HCT116 (cell line): ENCODE measurements at regions not wholly inside any gene's neighbourhood (a gene's known extent, or its start where the extent isn't known, plus 50 kb on each side); places are given as distances from the start of the nearest gene placed in this dataset.

ENCODE experiments used
- ATAC-seq: fragments of 200-7000 bp; cut with Tn5 transposase; 2 replicates; pipeline ENCODE4 v1.9.1; 2020; ENCODE audit warnings: mild to moderate bottlenecking, moderate library complexity
- BruUV-seq: library from RNA; stranded (reverse); fragments of 400-500 nt; replicated peaks from 2 replicates; lab custom pipeline; 2021; lab: Mats Ljungman, UMichigan
- CTCF ChIA-PET: fragments of 300-600 bp; sonication (Branson Sonifier 250); formaldehyde crosslinking; loops from one replicate; lab custom pipeline; 2021; ENCODE audit warnings: antibody characterized with exemption; lab: Charles Lee
- POLR2A ChIA-PET: fragments of 300-600, 350-600 bp; sonication (Branson Sonifier 250); formaldehyde crosslinking; loops from one replicate; lab custom pipeline; 2021; ENCODE audit warnings: antibody characterized with exemption; lab: Charles Lee
- RAD21 ChIA-PET, 2 experiments: fragments of 300-600 bp; sonication (Branson Sonifier 250); formaldehyde crosslinking; loops; one replicate each; lab custom pipeline; 2023; ENCODE audit warnings: low total read pairs in 2 of 2; ENCODE audit not compliant: uncharacterized antibody in 2 of 2, unreplicated experiment in 2 of 2, low non-redundant PET in 1 of 2; lab: Charles Lee
- DNase-seq: peaks from one replicate; pipeline ENCODE4 v3.0.0-alpha.2; 2010; ENCODE audit warnings: low read depth, low spot score
- H2AFZ ChIP-seq: fragments of 200-600 bp; shearing (Covaris generic), sonication (generic); 2 replicates; pipeline ENCODE4 v1.6.1; 2017; ENCODE audit warnings: low read depth, mixed run types, mixed read lengths, antibody characterized with exemption, low read length; ENCODE audit not compliant: poor library complexity, severe bottlenecking
- H3K27ac ChIP-seq: 2 replicates; pipeline ENCODE4 v1.5.1; 2012; ENCODE audit warnings: low read depth, low read length
- H3K27me3 ChIP-seq: fragments of 200-600 bp; sonication (generic); 2 replicates; pipeline ENCODE4 v1.6.1; 2016; ENCODE audit warnings: mixed run types, low read length, mixed read lengths; ENCODE audit not compliant: insufficient read depth
- H3K36me3 ChIP-seq, 2 experiments: fragments of 200-500 bp in 1 of 2; fragments of 200-600 bp in 1 of 2; sonication (Bioruptor generic) in 1 of 2; sonication (generic) in 1 of 2; 2 replicates each; pipeline versions ENCODE4 v1.5.1 to v1.6.1; 2014 to 2016; ENCODE audit warnings: low read length in 2 of 2, inconsistent platforms in 1 of 2, mixed read lengths in 1 of 2, mixed run types in 1 of 2; ENCODE audit not compliant: insufficient read depth in 2 of 2, control insufficient read depth in 1 of 2
- H3K4me1 ChIP-seq, 2 experiments: fragments of 200-600 bp in 1 of 2; sonication (generic) in 1 of 2; 2 replicates each; pipeline versions ENCODE4 v1.5.1 to v1.6.1; 2012 to 2017; ENCODE audit warnings: low read length in 2 of 2, inconsistent platforms in 1 of 2, mild to moderate bottlenecking in 1 of 2, mixed read lengths in 1 of 2, mixed run types in 1 of 2, moderate library complexity in 1 of 2; ENCODE audit not compliant: insufficient read depth in 2 of 2, control insufficient read depth in 1 of 2
- H3K4me2 ChIP-seq: fragments of 200-600 bp; sonication (generic); 2 replicates; pipeline ENCODE4 v1.6.1; 2017; ENCODE audit warnings: mixed run types, low read length, mixed read lengths
- H3K4me3 ChIP-seq, 2 experiments: fragments of 200-600 bp in 1 of 2; sonication (generic) in 1 of 2; replicated peaks in 1 of 2; 2 replicates each; pipeline ENCODE4 v1.5.1; 2011 to 2016; ENCODE audit warnings: low read length in 2 of 2, control low read depth in 1 of 2, low read depth in 1 of 2, mild to moderate bottlenecking in 1 of 2, mixed read lengths in 1 of 2, mixed run types in 1 of 2
- H3K79me2 ChIP-seq: fragments of 200-600 bp; sonication (generic); 2 replicates; pipeline ENCODE4 v1.6.1; 2017; ENCODE audit warnings: mild to moderate bottlenecking, mixed run types, low read length, moderate library complexity, mixed read lengths; ENCODE audit not compliant: insufficient read depth
- H3K9ac ChIP-seq: fragments of 200-600 bp; sonication (generic); 2 replicates; pipeline ENCODE4 v1.6.1; 2016; ENCODE audit warnings: low read length, mixed read lengths
- H3K9me2 ChIP-seq: fragments of 200-600 bp; sonication (generic), shearing (Covaris generic); 2 replicates; pipeline ENCODE4 v1.6.1; 2017; ENCODE audit warnings: mixed run types, mild to moderate bottlenecking, moderate library complexity; ENCODE audit not compliant: insufficient read depth
- H3K9me3 ChIP-seq, 2 experiments: fragments of 200-500 bp in 1 of 2; fragments of 200-600 bp in 1 of 2; sonication (Bioruptor generic) in 1 of 2; sonication (generic) in 1 of 2; 2 replicates each; pipeline ENCODE4 v1.6.1; 2014 to 2017; ENCODE audit warnings: low read length in 2 of 2, mixed read lengths in 2 of 2, inconsistent platforms in 1 of 2, low read depth in 1 of 2, mild to moderate bottlenecking in 1 of 2, mixed run types in 1 of 2, moderate library complexity in 1 of 2; ENCODE audit not compliant: control insufficient read depth in 1 of 2, insufficient read depth in 1 of 2
- H4K20me1 ChIP-seq: fragments of 200-600 bp; sonication (generic), shearing (Covaris generic); 2 replicates; pipeline ENCODE4 v1.6.1; 2017; ENCODE audit warnings: mixed run types, mild to moderate bottlenecking, moderate library complexity; ENCODE audit not compliant: insufficient read depth
- EGR1 ChIP-seq: IDR thresholded peaks from 2 replicates; pipeline ENCODE4 v1.6.1; 2012; ENCODE audit warnings: low read depth
- EZH2phosphoT487 ChIP-seq: fragments of 200-600 bp; IDR thresholded peaks from 2 replicates; pipeline ENCODE4 v1.6.1; 2018; ENCODE audit warnings: antibody characterized with exemption, borderline replicate concordance
- FOSL1 ChIP-seq: IDR thresholded peaks from 2 replicates; pipeline ENCODE4 v1.6.1; 2012; ENCODE audit warnings: low read depth
- POLR2A ChIP-seq: IDR thresholded peaks from 2 replicates; pipeline ENCODE4 v1.7.0; 2011; ENCODE audit warnings: borderline replicate concordance; ENCODE audit not compliant: insufficient read depth, insufficient read length; ENCODE audit errors: extremely low read depth
- POLR2AphosphoS5 ChIP-seq: IDR thresholded peaks from 2 replicates; pipeline ENCODE4 v1.6.1; 2011; ENCODE audit warnings: mild to moderate bottlenecking, low read depth, low read length, moderate library complexity
- SP1 ChIP-seq: IDR thresholded peaks from 2 replicates; pipeline ENCODE4 v1.6.1; 2012; ENCODE audit warnings: low read depth
- YY1 ChIP-seq: IDR thresholded peaks from 2 replicates; pipeline ENCODE4 v1.6.1; 2011; ENCODE audit warnings: low read length, low read depth, moderate library complexity, mild to moderate bottlenecking; ENCODE audit not compliant: insufficient replicate concordance; ENCODE audit errors: extremely low read depth
- ZFX ChIP-seq: fragments of 450-650 bp; IDR thresholded peaks from 2 replicates; pipeline ENCODE4 v1.6.1; 2017
- intact Hi-C: fragments of 100-400 bp; cut with micrococcal nuclease; formaldehyde crosslinking; loops from 2 replicates; pipeline ENCODE4 v1.10.0; 2022
- TF ChIP-seq, protein P1 (sequence below): IDR thresholded peaks from 2 replicates; pipeline ENCODE4 v1.6.1; 2012; ENCODE audit warnings: low read depth

DNA sequence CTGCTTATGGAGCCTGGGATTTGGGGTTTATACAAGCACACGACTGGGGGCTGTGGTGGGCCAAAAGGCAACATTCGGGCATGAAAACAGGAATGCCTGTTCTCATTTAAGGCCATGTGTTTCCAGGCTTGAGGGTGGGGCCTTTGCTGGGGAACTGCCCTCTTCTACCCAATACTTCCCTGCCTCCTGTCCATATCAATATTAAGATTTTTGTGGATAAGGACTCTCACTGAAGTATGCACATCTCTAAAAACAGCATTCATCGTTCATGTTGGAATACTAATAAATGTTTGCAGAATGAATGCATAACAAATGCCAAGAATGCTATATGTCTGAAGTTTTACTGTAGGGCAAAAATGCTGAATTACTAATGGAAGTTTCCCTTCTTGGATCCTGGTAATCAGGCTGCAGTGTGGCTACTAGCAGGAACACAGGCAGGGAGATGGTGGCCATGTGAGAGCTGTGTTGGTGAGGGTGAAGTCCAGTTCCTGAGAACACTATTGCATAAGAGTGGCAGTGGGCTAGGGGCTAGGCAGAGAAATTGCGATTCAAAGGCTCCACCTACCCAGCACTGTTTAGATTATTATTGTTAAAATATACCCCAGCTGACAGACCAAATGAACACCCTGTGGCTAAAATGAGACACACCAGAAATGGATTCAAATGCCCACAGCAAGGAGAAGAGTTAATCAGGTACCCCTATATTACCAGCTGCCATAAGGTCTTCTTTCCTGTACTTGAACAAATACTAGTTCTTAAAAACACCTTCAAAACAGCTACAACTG lies 644.3 kb downstream of the EPM2A start:
- BruUV-seq: no TSS peak
- Histone ChIP-seq H3K27me3 (no peaks in the 10 kb centered on the region), H3K36me3 (no peaks in the 10 kb centered on the region), H3K4me1 (no peaks in the 10 kb centered on the region), H3K9me3 (no peaks in the 10 kb centered on the region), H2AFZ (no peak overlapping the region), H3K79me2 (no peaks in the 10 kb centered on the region), H3K4me3 (no peak overlapping the region), H4K20me1 (no peaks in the 10 kb centered on the region), H3K9me2 (no peaks in the 10 kb centered on the region), H3K4me2 (no peak overlapping the region), H3K9ac (no peak overlapping the region), H3K27ac (no peak overlapping the region)
- RAD21 ChIA-PET: no interaction called here
- intact Hi-C loops: no loop called here
- POLR2A ChIA-PET: no interaction called here
- TF ChIP-seq YY1: no peak
- TF ChIP-seq, protein P1, sequence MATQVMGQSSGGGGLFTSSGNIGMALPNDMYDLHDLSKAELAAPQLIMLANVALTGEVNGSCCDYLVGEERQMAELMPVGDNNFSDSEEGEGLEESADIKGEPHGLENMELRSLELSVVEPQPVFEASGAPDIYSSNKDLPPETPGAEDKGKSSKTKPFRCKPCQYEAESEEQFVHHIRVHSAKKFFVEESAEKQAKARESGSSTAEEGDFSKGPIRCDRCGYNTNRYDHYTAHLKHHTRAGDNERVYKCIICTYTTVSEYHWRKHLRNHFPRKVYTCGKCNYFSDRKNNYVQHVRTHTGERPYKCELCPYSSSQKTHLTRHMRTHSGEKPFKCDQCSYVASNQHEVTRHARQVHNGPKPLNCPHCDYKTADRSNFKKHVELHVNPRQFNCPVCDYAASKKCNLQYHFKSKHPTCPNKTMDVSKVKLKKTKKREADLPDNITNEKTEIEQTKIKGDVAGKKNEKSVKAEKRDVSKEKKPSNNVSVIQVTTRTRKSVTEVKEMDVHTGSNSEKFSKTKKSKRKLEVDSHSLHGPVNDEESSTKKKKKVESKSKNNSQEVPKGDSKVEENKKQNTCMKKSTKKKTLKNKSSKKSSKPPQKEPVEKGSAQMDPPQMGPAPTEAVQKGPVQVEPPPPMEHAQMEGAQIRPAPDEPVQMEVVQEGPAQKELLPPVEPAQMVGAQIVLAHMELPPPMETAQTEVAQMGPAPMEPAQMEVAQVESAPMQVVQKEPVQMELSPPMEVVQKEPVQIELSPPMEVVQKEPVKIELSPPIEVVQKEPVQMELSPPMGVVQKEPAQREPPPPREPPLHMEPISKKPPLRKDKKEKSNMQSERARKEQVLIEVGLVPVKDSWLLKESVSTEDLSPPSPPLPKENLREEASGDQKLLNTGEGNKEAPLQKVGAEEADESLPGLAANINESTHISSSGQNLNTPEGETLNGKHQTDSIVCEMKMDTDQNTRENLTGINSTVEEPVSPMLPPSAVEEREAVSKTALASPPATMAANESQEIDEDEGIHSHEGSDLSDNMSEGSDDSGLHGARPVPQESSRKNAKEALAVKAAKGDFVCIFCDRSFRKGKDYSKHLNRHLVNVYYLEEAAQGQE: no peak
- TF ChIP-seq SP1: no peak
- TF ChIP-seq EZH2phosphoT487: no peak
- no peak for TF ChIP-seq EGR1
- no peak for TF ChIP-seq POLR2AphosphoS5
- no peak for TF ChIP-seq ZFX
- TF ChIP-seq POLR2A: no peak
- TF ChIP-seq FOSL1: no peak
- CTCF ChIA-PET: no interaction called here
- no peak for DNase-seq
- no peak for ATAC-seq
